Mucosa of gallbladder (tissue), 1 donor: ENCODE measurements at regions not wholly inside any gene's neighbourhood (a gene's known extent, or its start where the extent isn't known, plus 50 kb on each side); places are given as distances from the start of the nearest gene placed in this dataset.
"Not testable (repeated sequence)": the region's sequence is repeated elsewhere in the genome, so short reads cannot be mapped to it uniquely, and the experiment has no call there.

Experiments used
- DNase-seq: peaks from one replicate; pipeline ENCODE4 v3.0.0-alpha.2; 2020; ENCODE audit warnings: low spot score
- donor health status: DM: no; HTN: no; CAD: no.

DNA sequence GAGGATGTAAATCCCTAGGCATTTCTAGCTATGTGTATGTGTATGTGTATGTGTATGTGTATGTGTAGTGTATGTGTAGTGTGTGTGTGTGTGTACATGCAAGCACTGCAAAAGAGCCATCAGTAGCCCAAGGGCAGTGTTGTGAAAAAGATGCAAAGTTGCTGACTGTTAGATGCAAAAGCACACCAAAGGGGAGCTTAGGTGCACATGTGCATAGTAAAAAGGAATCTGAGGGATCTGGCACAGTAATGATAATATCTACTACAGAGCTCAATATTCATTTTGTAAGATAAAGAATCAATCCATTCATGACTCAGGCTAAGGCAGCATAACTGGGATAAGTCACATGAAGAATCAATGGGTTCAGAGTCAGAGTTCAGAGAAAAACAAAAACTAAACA is 80.2 kb downstream of the TMEM47 start:
- DNase-seq = no peak

- no peak for DNase-seq
Measured at GRCh38 chrX:34565981-34566380, 91.1 kb downstream of the TMEM47 start.

DNA sequence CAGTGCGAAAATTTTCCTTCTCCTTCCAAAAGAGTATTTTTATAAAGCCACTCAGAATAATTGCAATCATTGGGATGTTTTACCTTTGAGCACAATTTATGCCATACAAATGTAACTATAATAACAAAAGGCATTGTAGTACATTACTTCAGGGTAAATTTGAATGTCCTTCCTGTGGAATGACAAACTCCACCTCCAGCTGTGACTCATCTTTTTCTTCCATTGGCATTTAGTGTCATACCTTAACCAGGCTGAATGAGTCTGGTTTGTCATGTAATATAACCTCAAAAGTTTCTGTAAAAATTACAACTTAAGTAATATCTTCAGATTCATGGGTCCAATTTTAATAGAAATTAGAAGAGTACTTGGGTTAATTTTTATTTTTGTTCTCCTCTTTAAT is 93.3 kb downstream of the TMEM47 start:
- DNase-seq = no peak

- DNase-seq = no peak
Measured at GRCh38 chrX:34563061-34563460, 94.0 kb downstream of the TMEM47 start.

GRCh38 chrX:34562006-34562405 is 95.1 kb downstream of the TMEM47 start:
- no peak for DNase-seq

- no peak for DNase-seq
Measured at GRCh38 chrX:34560180-34560579, 96.9 kb downstream of the TMEM47 start.

DNA sequence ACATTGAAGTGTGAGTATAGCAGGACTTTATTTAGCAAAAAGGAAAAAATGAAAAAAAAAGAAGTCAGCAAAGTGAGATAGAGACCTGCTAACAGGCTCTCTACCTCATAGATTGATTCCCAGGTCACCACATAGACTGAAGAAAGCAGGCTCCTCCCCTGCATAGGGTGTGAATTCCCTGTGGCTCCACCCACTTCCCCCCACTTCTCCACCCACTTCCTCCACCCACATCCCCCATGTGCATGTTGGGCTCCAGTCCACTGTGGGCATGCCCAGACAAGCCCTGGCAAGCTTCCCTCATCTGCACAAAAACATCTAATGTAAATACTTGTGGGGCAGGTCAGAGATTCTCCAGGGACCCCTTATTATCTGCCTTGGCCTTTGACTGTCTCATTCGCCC is 97.8 kb downstream of the TMEM47 start:
- DNase-seq = no peak

GRCh38 chrX:34557733-34558132 is 99.4 kb downstream of the TMEM47 start:
- no peak for DNase-seq

- no peak for DNase-seq
Measured at GRCh38 chrX:34555481-34555880, 101.6 kb downstream of the TMEM47 start.

GRCh38 chrX:34546366-34546765 is 110.7 kb downstream of the TMEM47 start:
- no peak for DNase-seq

DNA sequence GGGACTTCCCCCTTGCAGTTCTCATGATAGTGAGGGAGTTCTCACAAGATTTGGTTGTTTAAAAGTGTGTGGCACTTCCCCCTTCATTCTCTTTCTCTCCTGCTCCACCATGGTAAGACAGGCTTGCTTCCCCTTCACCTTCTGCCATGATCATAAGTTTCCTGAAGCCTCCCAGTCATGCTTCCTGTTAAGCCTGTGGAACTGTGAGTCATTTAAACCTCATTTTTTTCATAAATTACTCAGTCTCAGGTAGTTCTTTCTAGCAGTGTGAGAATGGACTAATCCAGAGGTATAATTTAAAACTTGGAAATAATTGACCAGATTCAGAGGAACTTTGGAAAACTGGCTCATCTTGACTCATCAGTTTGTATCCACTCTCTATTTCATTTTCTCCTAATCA is 129.0 kb downstream of the TMEM47 start:
- no peak for DNase-seq

- no peak for DNase-seq
Measured at GRCh38 chrX:34521563-34521962, 135.5 kb downstream of the TMEM47 start.

GRCh38 chrX:34509394-34509793 is 147.7 kb downstream of the TMEM47 start:
- DNase-seq = no peak

DNA sequence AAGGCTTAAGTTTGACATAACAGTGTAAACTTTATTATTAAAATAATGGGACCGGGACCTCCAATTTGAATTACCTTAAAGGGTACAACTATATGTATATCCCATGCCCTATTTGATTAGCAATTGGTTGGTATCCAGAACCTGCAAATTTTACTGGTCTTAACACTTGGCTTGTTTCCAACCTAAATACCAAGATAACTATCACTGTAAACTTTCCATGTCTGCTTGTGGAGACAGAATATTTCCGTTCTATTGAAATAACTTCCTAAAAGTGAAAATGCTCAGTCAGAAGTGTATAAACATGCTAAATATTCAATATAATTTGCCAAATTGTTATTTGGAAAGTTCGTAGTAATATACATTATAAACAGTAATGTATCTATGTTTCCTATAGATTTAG is 154.0 kb downstream of the TMEM47 start:
- no peak for DNase-seq

GRCh38 chrX:34493086-34493485 is 164.0 kb downstream of the TMEM47 start:
- no peak for DNase-seq

GRCh38 chrX:34491126-34491525 is 166.0 kb downstream of the TMEM47 start:
- no peak for DNase-seq

DNA sequence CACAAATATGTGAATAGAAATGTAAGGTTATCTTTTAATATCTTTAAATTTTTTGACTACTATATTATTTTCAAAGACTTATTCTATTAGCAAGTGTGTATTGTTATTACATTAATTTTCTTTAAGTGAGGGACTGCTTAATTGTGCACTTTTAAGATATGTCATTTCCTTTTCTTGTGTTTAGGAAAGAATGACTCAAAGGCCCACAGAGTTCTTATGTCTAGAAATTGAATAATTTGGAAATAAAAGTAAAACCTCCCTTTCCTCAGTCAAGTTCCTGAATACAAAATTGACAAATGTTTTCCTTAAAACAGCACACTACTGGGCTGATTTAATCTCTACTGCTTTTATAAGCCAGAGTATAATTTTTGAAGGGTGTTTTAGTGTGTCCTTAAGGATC is 169.7 kb downstream of the TMEM47 start:
- DNase-seq = no peak

DNA sequence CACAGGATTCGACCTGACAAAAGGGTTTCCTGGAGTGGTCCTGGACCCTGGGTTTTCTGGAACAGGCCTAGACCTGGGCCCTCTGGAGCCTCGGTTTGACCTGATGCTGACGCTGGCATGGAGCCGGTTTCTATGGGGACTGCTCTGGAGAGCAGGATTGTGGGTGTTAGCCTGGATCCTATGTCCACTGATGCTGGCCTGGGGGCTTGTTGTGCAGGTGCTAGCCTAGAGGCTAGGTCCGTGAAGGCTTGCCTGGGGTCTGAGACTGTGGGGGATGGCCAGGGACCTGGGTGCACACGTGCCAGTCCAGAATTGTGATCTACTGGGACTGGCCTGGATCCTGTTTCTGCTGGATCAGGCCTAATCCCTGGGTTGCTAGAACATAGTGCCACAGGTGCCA is 173.1 kb downstream of the TMEM47 start:
- no peak for DNase-seq

GRCh38 chrX:34470507-34470906 is 186.6 kb downstream of the TMEM47 start:
- DNase-seq = no peak

GRCh38 chrX:34467437-34467836 is 189.6 kb downstream of the TMEM47 start:
- DNase-seq = no peak

DNA sequence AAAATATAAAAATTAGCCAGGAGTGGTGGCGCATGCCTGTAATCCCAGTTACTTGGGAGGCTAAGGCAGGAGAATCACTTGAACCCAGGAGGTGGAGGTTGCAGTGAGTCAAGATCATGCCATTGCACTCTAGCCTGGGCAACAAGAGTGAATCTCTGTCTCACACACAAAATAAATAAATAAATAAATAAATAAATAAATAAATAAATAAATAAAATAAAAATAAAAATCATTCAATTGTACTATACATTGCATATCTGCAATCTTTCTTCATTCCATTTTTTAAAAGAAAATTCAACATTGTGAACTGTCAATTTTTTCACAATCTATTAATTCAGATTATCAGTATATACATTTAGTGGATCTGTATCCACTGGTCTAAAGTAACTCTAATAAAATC is 193.9 kb downstream of the TMEM47 start:
- DNase-seq = not testable (repeated sequence)

- not testable (repeated sequence) for DNase-seq
Measured at GRCh38 chrX:34457850-34458249, 199.2 kb downstream of the TMEM47 start.

- DNase-seq = peak; percentile 14
Measured at GRCh38 chrX:34437586-34437985, 219.5 kb downstream of the TMEM47 start.

DNA sequence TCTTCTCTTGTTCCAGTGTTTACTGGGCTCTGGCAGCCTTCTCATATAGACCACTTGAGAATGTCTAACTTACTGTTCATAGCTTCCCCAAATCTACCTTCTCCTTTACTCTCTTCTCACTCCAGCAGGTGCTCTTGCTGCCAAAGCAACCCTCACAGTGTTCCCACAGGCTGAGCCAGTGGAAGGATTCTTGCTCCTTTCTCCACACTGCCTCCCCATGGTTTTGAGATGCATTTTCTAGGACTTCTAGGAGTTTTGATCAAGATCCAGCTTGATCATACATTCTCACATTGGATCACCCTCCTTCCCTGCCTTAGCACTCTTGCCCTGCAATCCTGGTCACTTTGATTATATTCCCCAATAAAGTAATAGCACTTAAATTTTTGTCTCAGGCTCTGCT is 230.8 kb downstream of the TMEM47 start:
- no peak for DNase-seq

- no peak for DNase-seq
Measured at GRCh38 chrX:34406580-34406979, 250.5 kb downstream of the TMEM47 start.
